HCT116 (cell line): ENCODE measurements at regions not wholly inside any gene's neighbourhood (a gene's known extent, or its start where the extent isn't known, plus 50 kb on each side); places are given as distances from the start of the nearest gene placed in this dataset.

Experiments used
- ATAC-seq: fragments of 200-7000 bp; cut with Tn5 transposase; 2 replicates; pipeline ENCODE4 v1.9.1; 2020; ENCODE audit warnings: mild to moderate bottlenecking, moderate library complexity
- BruUV-seq: library from RNA; stranded (reverse); fragments of 400-500 nt; replicated peaks from 2 replicates; lab custom pipeline; 2021; lab: Mats Ljungman, UMichigan
- CTCF ChIA-PET: fragments of 300-600 bp; sonication (Branson Sonifier 250); formaldehyde crosslinking; loops from one replicate; lab custom pipeline; 2021; ENCODE audit warnings: antibody characterized with exemption; lab: Charles Lee
- POLR2A ChIA-PET: fragments of 300-600, 350-600 bp; sonication (Branson Sonifier 250); formaldehyde crosslinking; loops from one replicate; lab custom pipeline; 2021; ENCODE audit warnings: antibody characterized with exemption; lab: Charles Lee
- RAD21 ChIA-PET, 2 experiments: fragments of 300-600 bp; sonication (Branson Sonifier 250); formaldehyde crosslinking; loops; one replicate each; lab custom pipeline; 2023; ENCODE audit warnings: low total read pairs in 2 of 2; ENCODE audit not compliant: uncharacterized antibody in 2 of 2, unreplicated experiment in 2 of 2, low non-redundant PET in 1 of 2; lab: Charles Lee
- DNase-seq: peaks from one replicate; pipeline ENCODE4 v3.0.0-alpha.2; 2010; ENCODE audit warnings: low read depth, low spot score
- H2AFZ ChIP-seq: fragments of 200-600 bp; shearing (Covaris generic), sonication (generic); 2 replicates; pipeline ENCODE4 v1.6.1; 2017; ENCODE audit warnings: low read depth, mixed run types, mixed read lengths, antibody characterized with exemption, low read length; ENCODE audit not compliant: poor library complexity, severe bottlenecking
- H3K27ac ChIP-seq: 2 replicates; pipeline ENCODE4 v1.5.1; 2012; ENCODE audit warnings: low read depth, low read length
- H3K27me3 ChIP-seq: fragments of 200-600 bp; sonication (generic); 2 replicates; pipeline ENCODE4 v1.6.1; 2016; ENCODE audit warnings: mixed run types, low read length, mixed read lengths; ENCODE audit not compliant: insufficient read depth
- H3K36me3 ChIP-seq, 2 experiments: fragments of 200-500 bp in 1 of 2; fragments of 200-600 bp in 1 of 2; sonication (Bioruptor generic) in 1 of 2; sonication (generic) in 1 of 2; 2 replicates each; pipeline versions ENCODE4 v1.5.1 to v1.6.1; 2014 to 2016; ENCODE audit warnings: low read length in 2 of 2, inconsistent platforms in 1 of 2, mixed read lengths in 1 of 2, mixed run types in 1 of 2; ENCODE audit not compliant: insufficient read depth in 2 of 2, control insufficient read depth in 1 of 2
- H3K4me1 ChIP-seq, 2 experiments: fragments of 200-600 bp in 1 of 2; sonication (generic) in 1 of 2; 2 replicates each; pipeline versions ENCODE4 v1.5.1 to v1.6.1; 2012 to 2017; ENCODE audit warnings: low read length in 2 of 2, inconsistent platforms in 1 of 2, mild to moderate bottlenecking in 1 of 2, mixed read lengths in 1 of 2, mixed run types in 1 of 2, moderate library complexity in 1 of 2; ENCODE audit not compliant: insufficient read depth in 2 of 2, control insufficient read depth in 1 of 2
- H3K4me2 ChIP-seq: fragments of 200-600 bp; sonication (generic); 2 replicates; pipeline ENCODE4 v1.6.1; 2017; ENCODE audit warnings: mixed run types, low read length, mixed read lengths
- H3K4me3 ChIP-seq, 2 experiments: fragments of 200-600 bp in 1 of 2; sonication (generic) in 1 of 2; replicated peaks in 1 of 2; 2 replicates each; pipeline ENCODE4 v1.5.1; 2011 to 2016; ENCODE audit warnings: low read length in 2 of 2, control low read depth in 1 of 2, low read depth in 1 of 2, mild to moderate bottlenecking in 1 of 2, mixed read lengths in 1 of 2, mixed run types in 1 of 2
- H3K79me2 ChIP-seq: fragments of 200-600 bp; sonication (generic); 2 replicates; pipeline ENCODE4 v1.6.1; 2017; ENCODE audit warnings: mild to moderate bottlenecking, mixed run types, low read length, moderate library complexity, mixed read lengths; ENCODE audit not compliant: insufficient read depth
- H3K9ac ChIP-seq: fragments of 200-600 bp; sonication (generic); 2 replicates; pipeline ENCODE4 v1.6.1; 2016; ENCODE audit warnings: low read length, mixed read lengths
- H3K9me2 ChIP-seq: fragments of 200-600 bp; sonication (generic), shearing (Covaris generic); 2 replicates; pipeline ENCODE4 v1.6.1; 2017; ENCODE audit warnings: mixed run types, mild to moderate bottlenecking, moderate library complexity; ENCODE audit not compliant: insufficient read depth
- H3K9me3 ChIP-seq, 2 experiments: fragments of 200-500 bp in 1 of 2; fragments of 200-600 bp in 1 of 2; sonication (Bioruptor generic) in 1 of 2; sonication (generic) in 1 of 2; 2 replicates each; pipeline ENCODE4 v1.6.1; 2014 to 2017; ENCODE audit warnings: low read length in 2 of 2, mixed read lengths in 2 of 2, inconsistent platforms in 1 of 2, low read depth in 1 of 2, mild to moderate bottlenecking in 1 of 2, mixed run types in 1 of 2, moderate library complexity in 1 of 2; ENCODE audit not compliant: control insufficient read depth in 1 of 2, insufficient read depth in 1 of 2
- H4K20me1 ChIP-seq: fragments of 200-600 bp; sonication (generic), shearing (Covaris generic); 2 replicates; pipeline ENCODE4 v1.6.1; 2017; ENCODE audit warnings: mixed run types, mild to moderate bottlenecking, moderate library complexity; ENCODE audit not compliant: insufficient read depth
- CBX3 ChIP-seq: IDR thresholded peaks from 2 replicates; pipeline ENCODE4 v1.6.1; 2012; ENCODE audit warnings: low read depth
- CTCF ChIP-seq, 3 experiments: fragments of 200-600 bp in 1 of 3; sonication (generic) in 1 of 3; IDR thresholded peaks in 2 of 3; conservative IDR thresholded peaks in 1 of 3; 2 replicates each; pipeline ENCODE4 v1.5.1; 2012 to 2017; ENCODE audit warnings: low read depth in 2 of 3, low read length in 2 of 3, antibody characterized with exemption in 1 of 3, borderline replicate concordance in 1 of 3, control low read depth in 1 of 3, mild to moderate bottlenecking in 1 of 3, mixed read lengths in 1 of 3, mixed run types in 1 of 3, moderate library complexity in 1 of 3; ENCODE audit not compliant: insufficient read depth in 1 of 3
- EGR1 ChIP-seq: IDR thresholded peaks from 2 replicates; pipeline ENCODE4 v1.6.1; 2012; ENCODE audit warnings: low read depth
- ELF1 ChIP-seq: IDR thresholded peaks from 2 replicates; pipeline ENCODE4 v1.6.1; 2012; ENCODE audit warnings: low read depth, borderline replicate concordance
- EZH2phosphoT487 ChIP-seq: fragments of 200-600 bp; IDR thresholded peaks from 2 replicates; pipeline ENCODE4 v1.6.1; 2018; ENCODE audit warnings: antibody characterized with exemption, borderline replicate concordance
- RAD21 ChIP-seq: IDR thresholded peaks from 2 replicates; pipeline ENCODE4 v1.6.1; 2012; ENCODE audit warnings: low read depth, mild to moderate bottlenecking
- SIN3A ChIP-seq: IDR thresholded peaks from 2 replicates; pipeline ENCODE4 v1.6.1; 2012; ENCODE audit warnings: low read depth
- SRF ChIP-seq: IDR thresholded peaks from 2 replicates; pipeline ENCODE4 v1.6.1; 2012; ENCODE audit warnings: low read depth
- YY1 ChIP-seq: IDR thresholded peaks from 2 replicates; pipeline ENCODE4 v1.6.1; 2011; ENCODE audit warnings: low read length, low read depth, moderate library complexity, mild to moderate bottlenecking; ENCODE audit not compliant: insufficient replicate concordance; ENCODE audit errors: extremely low read depth
- intact Hi-C: fragments of 100-400 bp; cut with micrococcal nuclease; formaldehyde crosslinking; loops from 2 replicates; pipeline ENCODE4 v1.10.0; 2022

DNA sequence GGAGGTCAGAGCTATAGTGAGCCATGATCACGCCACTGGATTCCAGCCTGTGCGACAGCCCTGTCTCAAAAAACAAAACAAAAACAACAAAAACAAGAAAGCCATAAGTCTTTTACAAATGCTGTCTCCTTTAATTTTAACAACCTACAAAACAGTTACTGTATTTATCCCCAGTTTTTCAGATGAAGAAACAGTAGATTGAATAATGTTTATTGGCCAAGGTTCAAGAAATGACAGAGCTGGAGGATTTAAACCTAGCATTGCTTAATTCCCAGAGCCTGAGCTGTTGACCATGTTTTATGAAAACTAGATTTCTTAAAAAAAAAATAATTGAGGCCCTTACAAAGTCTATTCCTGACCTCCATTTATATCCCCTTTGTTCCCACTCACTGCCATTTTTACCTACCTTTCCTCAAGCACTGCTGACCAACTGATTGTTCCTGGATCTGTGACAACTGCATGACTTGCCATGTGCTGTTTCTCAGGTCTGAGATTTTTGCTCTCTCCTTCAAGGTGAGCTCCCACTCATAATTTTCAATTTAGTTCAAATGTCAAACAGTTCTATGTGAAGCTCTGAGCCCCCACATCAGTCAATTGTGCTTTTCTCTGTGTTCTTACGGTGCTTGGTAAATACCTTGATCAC lies 140.8 kb downstream of the CHRM3 start:
- DNase-seq (no peak), ATAC-seq (no peak)
- Histone ChIP-seq H3K79me2 (no peaks in the 10 kb centered on the region), H3K9me2 (no peaks in the 10 kb centered on the region), H3K36me3 (no peaks in the 10 kb centered on the region), H3K4me1 (no peaks in the 10 kb centered on the region), H3K4me3 (no peak overlapping the region), H3K9me3 (peaks cover 11 to 12% of the 10 kb centered on the region in 2 experiments; a peak in 2 of 4 replicates), H3K9ac (no peak overlapping the region), H4K20me1 (no peaks in the 10 kb centered on the region), H3K4me2 (no peak overlapping the region), H3K27ac (no peak overlapping the region), H2AFZ (no peak overlapping the region), H3K27me3 (no peaks in the 10 kb centered on the region)
- CTCF ChIA-PET: no interaction called here
- RAD21 ChIA-PET: no interaction called here
- BruUV-seq: no TSS peak
- POLR2A ChIA-PET: no interaction called here
- intact Hi-C loops: no loop called here
- TF ChIP-seq EGR1: no peak
- no peak for TF ChIP-seq EZH2phosphoT487
- no peak for TF ChIP-seq CTCF (IDR thresholded peaks at IDR 0.05 in 2 of 3, conservative IDR thresholded peaks at IDR 0.05 in 1 of 3; ENCODE audit: borderline replicate concordance in 1 of 3, insufficient read depth in 1 of 3, low read depth in 2 of 3, low read length in 2 of 3)
- no peak for TF ChIP-seq CBX3
- no peak for TF ChIP-seq SRF
- TF ChIP-seq RAD21: no peak
- TF ChIP-seq SIN3A: no peak
- no peak for TF ChIP-seq YY1
- TF ChIP-seq ELF1: no peak
- TF ChIP-seq, all 23 proteins: peak for 0
